Osteoblast (primary cell): ENCODE measurements at regions not wholly inside any gene's neighbourhood (a gene's known extent, or its start where the extent isn't known, plus 50 kb on each side); places are given as distances from the start of the nearest gene placed in this dataset.

Source experiments
- DNase-seq: peaks from one replicate; pipeline ENCODE4 v3.0.0; 2011; ENCODE audit warnings: low spot score, mixed read lengths; ENCODE audit not compliant: insufficient read length; ENCODE audit errors: missing footprints
- H2AFZ ChIP-seq: 2 replicates; pipeline ENCODE4 v1.6.0; 2011; ENCODE audit warnings: mild to moderate bottlenecking, low read length
- H3K27ac ChIP-seq: 2 replicates; pipeline ENCODE4 v1.5.1; 2011; ENCODE audit warnings: mild to moderate bottlenecking, low read depth, low read length, moderate library complexity
- H3K27me3 ChIP-seq: 2 replicates; pipeline ENCODE4 v1.6.0; 2012; ENCODE audit warnings: mild to moderate bottlenecking, control low read depth, inconsistent platforms, low read length, moderate library complexity; ENCODE audit not compliant: insufficient read depth
- H3K36me3 ChIP-seq: 2 replicates; pipeline ENCODE4 v1.5.1; 2011; ENCODE audit warnings: mild to moderate bottlenecking, low read length, control low read depth, moderate library complexity; ENCODE audit not compliant: insufficient read depth
- H3K4me1 ChIP-seq: 2 replicates; pipeline ENCODE4 v1.5.1; 2011; ENCODE audit warnings: mild to moderate bottlenecking, low read length, control low read depth, moderate library complexity; ENCODE audit not compliant: insufficient read depth
- H3K4me2 ChIP-seq: 2 replicates; pipeline ENCODE4 v1.6.0; 2011; ENCODE audit warnings: mild to moderate bottlenecking, low read length; ENCODE audit not compliant: insufficient read depth
- H3K4me3 ChIP-seq: fragments of 200-600 bp; sonication (generic); 3 replicates; pipeline ENCODE4 v1.5.1; 2012; ENCODE audit warnings: mild to moderate bottlenecking, low read length, inconsistent platforms; ENCODE audit not compliant: insufficient read depth
- H3K79me2 ChIP-seq: 2 replicates; pipeline ENCODE4 v1.6.0; 2012; ENCODE audit warnings: mild to moderate bottlenecking, low read length, control low read depth, inconsistent platforms; ENCODE audit not compliant: insufficient read depth
- H3K9me3 ChIP-seq: 2 replicates; pipeline ENCODE4 v1.5.1; 2011; ENCODE audit warnings: low read depth, low read length, control low read depth
- H4K20me1 ChIP-seq: 2 replicates; pipeline ENCODE4 v1.6.0; 2012; ENCODE audit warnings: mild to moderate bottlenecking, low read length, control low read depth; ENCODE audit not compliant: insufficient read depth
- TF ChIP-seq, protein P1 (sequence below): IDR thresholded peaks from 2 replicates; pipeline ENCODE4 v1.5.1; 2011; ENCODE audit warnings: mild to moderate bottlenecking, low read depth, low read length, moderate library complexity; ENCODE audit errors: extremely low read depth

DNA sequence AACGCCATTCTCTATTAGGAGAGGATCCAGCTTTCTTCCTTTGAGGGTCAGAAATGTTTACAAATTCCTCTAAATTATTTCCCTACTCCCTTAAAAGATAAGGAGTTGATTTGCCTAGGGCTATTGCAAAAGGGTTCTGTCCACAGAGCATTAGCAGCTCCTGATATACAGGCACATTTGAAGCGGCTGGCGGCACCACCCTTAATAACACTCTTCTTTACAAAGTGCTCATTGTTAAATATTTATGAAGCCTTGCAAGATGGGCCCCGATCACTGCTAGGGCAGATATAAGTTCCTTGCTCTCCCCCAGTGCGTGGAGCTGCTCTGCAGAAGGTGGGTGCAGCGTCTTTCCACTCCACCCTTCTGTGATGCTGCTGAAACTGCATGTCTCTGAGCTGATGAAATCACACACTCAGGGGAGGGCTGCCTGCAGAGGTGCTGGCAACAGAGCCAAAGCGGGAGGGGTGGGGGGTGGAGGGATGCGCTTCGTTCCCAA is 116.7 kb upstream of the NTM start:
- Histone ChIP-seq H3K9me3 (no peaks in the 10 kb centered on the region), H3K27ac (no peak overlapping the region), H3K79me2 (no peaks in the 10 kb centered on the region), H4K20me1 (no peaks in the 10 kb centered on the region), H3K27me3 (no peaks in the 10 kb centered on the region), H3K4me1 (no peaks in the 10 kb centered on the region), H3K4me3 (no peak overlapping the region), H3K4me2 (no peak overlapping the region), H2AFZ (no peak overlapping the region), H3K36me3 (no peaks in the 10 kb centered on the region)
- DNase-seq, result no peak
- TF ChIP-seq, protein P1, sequence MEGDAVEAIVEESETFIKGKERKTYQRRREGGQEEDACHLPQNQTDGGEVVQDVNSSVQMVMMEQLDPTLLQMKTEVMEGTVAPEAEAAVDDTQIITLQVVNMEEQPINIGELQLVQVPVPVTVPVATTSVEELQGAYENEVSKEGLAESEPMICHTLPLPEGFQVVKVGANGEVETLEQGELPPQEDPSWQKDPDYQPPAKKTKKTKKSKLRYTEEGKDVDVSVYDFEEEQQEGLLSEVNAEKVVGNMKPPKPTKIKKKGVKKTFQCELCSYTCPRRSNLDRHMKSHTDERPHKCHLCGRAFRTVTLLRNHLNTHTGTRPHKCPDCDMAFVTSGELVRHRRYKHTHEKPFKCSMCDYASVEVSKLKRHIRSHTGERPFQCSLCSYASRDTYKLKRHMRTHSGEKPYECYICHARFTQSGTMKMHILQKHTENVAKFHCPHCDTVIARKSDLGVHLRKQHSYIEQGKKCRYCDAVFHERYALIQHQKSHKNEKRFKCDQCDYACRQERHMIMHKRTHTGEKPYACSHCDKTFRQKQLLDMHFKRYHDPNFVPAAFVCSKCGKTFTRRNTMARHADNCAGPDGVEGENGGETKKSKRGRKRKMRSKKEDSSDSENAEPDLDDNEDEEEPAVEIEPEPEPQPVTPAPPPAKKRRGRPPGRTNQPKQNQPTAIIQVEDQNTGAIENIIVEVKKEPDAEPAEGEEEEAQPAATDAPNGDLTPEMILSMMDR, result no peak

DNA sequence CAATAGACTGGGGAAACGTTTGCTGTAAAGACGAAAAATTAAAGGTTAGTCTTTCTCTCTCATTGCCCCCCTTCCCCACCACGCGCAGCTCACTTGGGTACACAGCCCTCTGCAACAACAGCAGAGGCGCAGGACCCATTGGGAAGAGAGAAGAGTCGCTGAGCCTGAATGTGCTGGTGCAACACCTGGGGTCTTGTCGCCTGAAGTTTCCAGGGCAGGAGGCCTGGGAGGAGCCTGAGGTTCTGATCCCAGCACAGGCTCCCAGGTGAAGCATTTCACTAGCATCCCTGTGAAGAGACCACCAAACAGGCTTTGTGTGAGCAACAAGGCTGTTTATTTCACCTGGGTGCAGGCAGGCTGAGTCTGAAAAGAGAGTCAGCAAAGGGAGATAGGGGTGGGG is 116.2 kb upstream of the NTM start:
- Histone ChIP-seq H3K4me3 (no peak overlapping the region), H3K4me1 (no peaks in the 10 kb centered on the region), H3K79me2 (no peaks in the 10 kb centered on the region), H3K36me3 (no peaks in the 10 kb centered on the region), H3K27ac (no peak overlapping the region), H2AFZ (no peak overlapping the region), H3K9me3 (no peaks in the 10 kb centered on the region), H3K4me2 (no peak overlapping the region), H4K20me1 (no peaks in the 10 kb centered on the region), H3K27me3 (no peaks in the 10 kb centered on the region)
- TF ChIP-seq, protein P1, result no peak
- no peak for DNase-seq

DNA sequence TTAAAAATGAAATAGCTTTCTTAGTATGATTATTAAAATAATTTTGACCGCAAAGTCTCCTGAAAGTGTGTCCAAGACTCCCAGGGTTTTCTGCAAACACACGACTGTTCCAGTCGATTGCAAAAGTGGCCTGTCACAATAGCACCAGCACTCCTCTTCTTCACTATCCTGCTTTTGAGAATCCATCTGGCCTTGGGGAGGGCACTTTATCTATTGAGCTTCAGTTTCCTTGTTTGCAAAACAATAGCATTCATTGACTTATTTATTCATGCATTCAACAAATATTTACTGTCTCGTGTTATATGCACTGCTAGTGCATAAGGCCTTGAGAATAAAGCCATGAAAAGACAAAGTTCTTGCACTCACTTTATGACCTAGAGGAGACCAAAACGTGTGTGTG is 96.2 kb upstream of the NTM start:
- Histone ChIP-seq H3K4me2 (no peak overlapping the region), H3K27me3 (no peaks in the 10 kb centered on the region), H3K79me2 (no peaks in the 10 kb centered on the region), H3K4me1 (no peaks in the 10 kb centered on the region), H3K27ac (no peak overlapping the region), H2AFZ (no peak overlapping the region), H3K4me3 (no peak overlapping the region), H3K9me3 (no peaks in the 10 kb centered on the region), H4K20me1 (no peaks in the 10 kb centered on the region), H3K36me3 (no peaks in the 10 kb centered on the region)
- no peak for DNase-seq
- TF ChIP-seq, protein P1, result no peak

DNA sequence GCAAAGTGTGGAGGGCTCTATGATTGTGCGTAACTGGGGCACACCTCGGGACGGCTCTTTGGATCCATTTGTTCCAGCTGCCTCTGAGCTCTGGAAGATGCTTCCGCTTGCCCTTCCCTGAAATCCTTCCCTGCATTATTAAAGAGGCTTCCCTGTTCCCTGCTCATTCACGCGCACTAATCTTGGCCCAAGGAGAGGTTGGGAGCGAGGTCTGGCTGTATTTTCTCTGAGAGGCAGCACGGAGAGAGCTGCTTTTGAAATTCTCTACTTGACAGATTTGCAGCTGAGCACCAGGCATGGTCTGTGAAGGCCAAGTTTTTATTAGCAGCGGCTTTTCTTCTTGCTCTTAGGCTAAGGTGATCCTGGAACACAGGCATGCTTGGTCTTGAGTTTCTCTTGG is 94.8 kb upstream of the NTM start:
- Histone ChIP-seq H2AFZ (no peak overlapping the region), H3K9me3 (no peaks in the 10 kb centered on the region), H4K20me1 (no peaks in the 10 kb centered on the region)

More for the DNA sequence above, 94.8 kb upstream of the NTM start:
- H3K36me3 ChIP-seq, result no peaks in the 10 kb centered on the region
- no peaks in the 10 kb centered on the region for H3K27me3 ChIP-seq
- no peaks in the 10 kb centered on the region for H3K79me2 ChIP-seq
- no peaks in the 10 kb centered on the region for H3K4me1 ChIP-seq
- H3K4me2 ChIP-seq, result no peak overlapping the region
- H3K27ac ChIP-seq, result no peak overlapping the region
- no peak overlapping the region for H3K4me3 ChIP-seq
- no peak for DNase-seq
- TF ChIP-seq, protein P1, result no peak
